HepG2 (cell line): ENCODE measurements at regions not wholly inside any gene's neighbourhood (a gene's known extent, or its start where the extent isn't known, plus 50 kb on each side); places are given as distances from the start of the nearest gene placed in this dataset.

Experiments used
- ATAC-seq: fragments of 200-7000 bp; cut with Tn5 transposase; 3 replicates; pipeline ENCODE4 v1.9.1; 2020; ENCODE audit warnings: mild to moderate bottlenecking, moderate library complexity
- BruUV-seq: library from RNA; stranded (reverse); fragments of 400-500 nt; replicated peaks from 2 replicates; lab custom pipeline; 2021; lab: Mats Ljungman, UMichigan
- CTCF ChIA-PET: fragments of 300-600 bp; formaldehyde crosslinking; extraction: SDS; loops from one replicate; lab custom pipeline; 2021; ENCODE audit warnings: low total read pairs, inconsistent platforms, low intra/inter-chr PET ratio; lab: Yijun Ruan, JAX
- POLR2A ChIA-PET: fragments of 350-600 bp; sonication (Branson Sonifier 250); formaldehyde crosslinking; loops from one replicate; lab custom pipeline; 2020; ENCODE audit warnings: antibody characterized with exemption, inconsistent platforms; lab: Yijun Ruan, JAX
- DNase-seq: peaks from one replicate; pipeline ENCODE4 v3.0.0-alpha.2; 2015; ENCODE audit warnings: low spot score
- FAIRE-seq: peaks from 3 replicates; lab custom pipeline; 2011; peaks lifted over from hg19 to GRCh38; lab: Jason Lieb, UNC
- H2AFZ ChIP-seq: one replicate; pipeline ENCODE4 v1.6.1; 2011; ENCODE audit warnings: low read length, inconsistent platforms
- H3K27ac ChIP-seq: fragments of 300-600 bp; 3 replicates; pipeline ENCODE4 v1.8.0; 2011; ENCODE audit warnings: mixed run types, mild to moderate bottlenecking, mixed read lengths, low read length, inconsistent platforms; ENCODE audit not compliant: insufficient read depth; ENCODE audit errors: extremely low read length
- H3K27me3 ChIP-seq, 2 experiments: fragments of 200-600 bp in 1 of 2; 2 replicates in 1 of 2; 3 replicates in 1 of 2; pipeline versions ENCODE4 v1.6.0 to v1.8.0; 2011; ENCODE audit warnings: low read length in 2 of 2, mild to moderate bottlenecking in 2 of 2, moderate library complexity in 2 of 2, inconsistent platforms in 1 of 2; ENCODE audit not compliant: insufficient read depth in 2 of 2, control insufficient read depth in 1 of 2
- H3K36me3 ChIP-seq, 2 experiments: fragments of 200-600 bp in 1 of 2; replicated peaks in 1 of 2; 2 replicates in 1 of 2; 3 replicates in 1 of 2; pipeline versions ENCODE4 v1.5.1 to v1.8.0; 2011; ENCODE audit warnings: low read length in 2 of 2, inconsistent platforms in 1 of 2; ENCODE audit not compliant: insufficient read depth in 2 of 2, control insufficient read depth in 1 of 2
- H3K4me1 ChIP-seq: 2 replicates; pipeline ENCODE4 v1.5.1; 2012; ENCODE audit warnings: low read length, inconsistent platforms; ENCODE audit not compliant: insufficient read depth
- H3K4me2 ChIP-seq: 2 replicates; pipeline ENCODE4 v1.6.0; 2011; ENCODE audit warnings: low read depth, low read length, inconsistent platforms
- H3K4me3 ChIP-seq, 3 experiments: fragments of 200-600 bp in 1 of 3; sonication (generic), shearing (Covaris generic) in 1 of 3; replicated peaks in 1 of 3; 2 replicates each; pipeline ENCODE4 v1.5.1; 2011 to 2016; ENCODE audit warnings: low read length in 3 of 3, inconsistent platforms in 2 of 3, low read depth in 2 of 3, mild to moderate bottlenecking in 2 of 3, control low read depth in 1 of 3, mixed read lengths in 1 of 3; ENCODE audit not compliant: insufficient read depth in 1 of 3
- H3K79me2 ChIP-seq: one replicate; pipeline ENCODE4 v1.6.1; 2011; ENCODE audit warnings: low read length, inconsistent platforms; ENCODE audit not compliant: insufficient read depth
- H3K9ac ChIP-seq: 2 replicates; pipeline ENCODE4 v1.6.0; 2011; ENCODE audit warnings: mild to moderate bottlenecking, low read depth, low read length, inconsistent platforms; ENCODE audit not compliant: insufficient read depth
- H3K9me3 ChIP-seq: 2 replicates; pipeline ENCODE4 v1.5.1; 2012; ENCODE audit warnings: mild to moderate bottlenecking, low read length
- H4K20me1 ChIP-seq: 2 replicates; pipeline ENCODE4 v1.6.0; 2011; ENCODE audit warnings: inconsistent platforms, mild to moderate bottlenecking, low read length, moderate library complexity; ENCODE audit not compliant: insufficient read depth
- CBFB ChIP-seq: sonication (generic); formaldehyde crosslinking; IDR thresholded peaks from 2 replicates; pipeline ENCODE4 v1.4.0; 2020; ENCODE audit warnings: missing genetic modification reagents
- DMTF1 ChIP-seq: sonication (generic); formaldehyde crosslinking; IDR thresholded peaks from 2 replicates; pipeline ENCODE4 v1.4.0; 2020; ENCODE audit warnings: mild to moderate bottlenecking, missing genetic modification reagents
- FOXA1 ChIP-seq, 2 experiments: fragments of 450-650 bp in 1 of 2; sonication (generic) in 1 of 2; formaldehyde crosslinking in 1 of 2; IDR thresholded peaks; 2 replicates each; pipeline versions ENCODE4 v1.4.0 to v1.6.1; 2016 to 2020; ENCODE audit warnings: missing genetic modification reagents in 1 of 2
- HMG20B ChIP-seq: conservative IDR thresholded peaks from 2 replicates; pipeline ENCODE4 v1.6.1; 2016; ENCODE audit warnings: missing genetic modification reagents, missing compliant biosample characterization
- HNRNPK ChIP-seq: fragments of 200-400 bp; formaldehyde crosslinking; IDR thresholded peaks from 2 replicates; pipeline ENCODE4 v1.6.1; 2018; ENCODE audit warnings: low read length, low read depth, moderate library complexity, mild to moderate bottlenecking; ENCODE audit not compliant: poor library complexity, severe bottlenecking
- RXRA ChIP-seq: sonication (generic); formaldehyde crosslinking; IDR thresholded peaks from 2 replicates; pipeline ENCODE4 v1.5.1; 2020; ENCODE audit warnings: missing genetic modification reagents
- SRY ChIP-seq: sonication (generic); formaldehyde crosslinking; IDR thresholded peaks from 2 replicates; pipeline ENCODE4 v1.8.0; 2022; ENCODE audit warnings: mild to moderate bottlenecking, missing genetic modification reagents
- ZFP36L2 ChIP-seq: sonication (generic); formaldehyde crosslinking; IDR thresholded peaks from 2 replicates; pipeline ENCODE4 v1.4.0; 2020; ENCODE audit warnings: missing genetic modification reagents
- ZNF18 ChIP-seq: sonication (generic); formaldehyde crosslinking; IDR thresholded peaks from 2 replicates; pipeline ENCODE4 v1.8.0; 2022; ENCODE audit warnings: mild to moderate bottlenecking, missing genetic modification reagents; ENCODE audit not compliant: insufficient replicate concordance
- ZNF260 ChIP-seq: sonication (generic); formaldehyde crosslinking; IDR thresholded peaks from 2 replicates; pipeline ENCODE4 v1.4.0; 2020; ENCODE audit warnings: missing genetic modification reagents, low read depth, mild to moderate bottlenecking, borderline replicate concordance
- ZNF607 ChIP-seq: sonication (generic); formaldehyde crosslinking; IDR thresholded peaks from 2 replicates; pipeline ENCODE4 v1.5.1; 2020; ENCODE audit warnings: missing genetic modification reagents, mild to moderate bottlenecking, borderline replicate concordance
- ZNF772 ChIP-seq: sonication (generic); formaldehyde crosslinking; IDR thresholded peaks from 2 replicates; pipeline ENCODE4 v1.5.0; 2020; ENCODE audit warnings: mild to moderate bottlenecking, missing genetic modification reagents
- ZNF816 ChIP-seq: sonication (generic); formaldehyde crosslinking; IDR thresholded peaks from 2 replicates; pipeline ENCODE4 v1.8.0; 2022; ENCODE audit warnings: missing genetic modification reagents, mild to moderate bottlenecking, borderline replicate concordance
- whole genome bisulfite sequencing: methylation state at CpG from one replicate; pipeline ENCODE4 v1.1.6; 2017; ENCODE audit warnings: low lambda C conversion rate; 5-methylcytosine and 5-hydroxymethylcytosine counted together
- in situ Hi-C: cut with HindIII; loops from 2 replicates; pipeline ENCODE4 v1.10.0; 2017; ENCODE audit warnings: low pct_unique_long_range_greater_than_20kb; ENCODE audit not compliant: extremely low pct_ligation_motif_present
- intact Hi-C: fragments of 100-400 bp; cut with micrococcal nuclease; formaldehyde crosslinking; loops from one replicate; pipeline ENCODE4 v1.10.0; 2022; ENCODE audit not compliant: unreplicated experiment
- TF ChIP-seq, protein P1 (sequence below): sonication (generic); formaldehyde crosslinking; IDR thresholded peaks from 2 replicates; pipeline ENCODE4 v1.8.0; 2022; ENCODE audit warnings: missing genetic modification reagents, mild to moderate bottlenecking, borderline replicate concordance

DNA sequence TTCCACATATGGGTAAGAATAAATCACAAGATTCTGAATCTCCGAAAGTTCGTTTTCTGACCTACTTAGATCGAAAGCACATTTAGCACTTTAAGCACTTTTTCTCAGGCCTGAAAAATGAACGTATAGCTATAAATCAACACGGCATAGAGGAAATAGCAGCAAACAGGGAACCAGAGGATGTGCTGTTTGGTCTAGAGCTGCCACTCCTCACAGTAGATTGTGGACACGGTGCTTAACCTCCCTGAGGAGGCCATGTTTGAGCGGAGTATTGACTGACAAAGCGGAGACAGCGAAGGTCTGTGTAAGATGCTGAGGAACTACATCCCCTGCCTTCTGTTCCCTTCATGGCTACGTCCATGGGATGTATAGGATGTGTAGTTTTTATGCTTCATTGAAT lies 452.8 kb upstream of the NCAM2 start:
- ChIA-PET POLR2A (no interaction called here), CTCF (no interaction called here)
- no peak overlapping the region for H3K4me3 ChIP-seq
- H4K20me1 ChIP-seq: no peaks in the 10 kb centered on the region
- H3K79me2 ChIP-seq: no peaks in the 10 kb centered on the region
- no peak overlapping the region for H3K4me2 ChIP-seq
- TF ChIP-seq ZFP36L2 (CRISPR knock-in tag) (no peak), CBFB (CRISPR knock-in tag) (no peak), FOXA1 (IDR thresholded peaks at IDR 0.05) (no peak), FOXA1 (CRISPR knock-in tag; IDR thresholded peaks at IDR 0.05) (no peak), HNRNPK (no peak), ZNF772 (CRISPR knock-in tag) (no peak), DMTF1 (CRISPR knock-in tag) (no peak), ZNF607 (CRISPR knock-in tag) (no peak), ZNF260 (no peak), ZNF18 (CRISPR knock-in tag) (no peak), RXRA (CRISPR knock-in tag) (no peak), ZNF816 (CRISPR knock-in tag) (no peak), SRY (CRISPR knock-in tag) (no peak), HMG20B (CRISPR knock-in tag) (no peak)
- TF ChIP-seq, protein P1, sequence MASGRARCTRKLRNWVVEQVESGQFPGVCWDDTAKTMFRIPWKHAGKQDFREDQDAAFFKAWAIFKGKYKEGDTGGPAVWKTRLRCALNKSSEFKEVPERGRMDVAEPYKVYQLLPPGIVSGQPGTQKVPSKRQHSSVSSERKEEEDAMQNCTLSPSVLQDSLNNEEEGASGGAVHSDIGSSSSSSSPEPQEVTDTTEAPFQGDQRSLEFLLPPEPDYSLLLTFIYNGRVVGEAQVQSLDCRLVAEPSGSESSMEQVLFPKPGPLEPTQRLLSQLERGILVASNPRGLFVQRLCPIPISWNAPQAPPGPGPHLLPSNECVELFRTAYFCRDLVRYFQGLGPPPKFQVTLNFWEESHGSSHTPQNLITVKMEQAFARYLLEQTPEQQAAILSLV (CRISPR knock-in tag): no peak
- TF ChIP-seq, all 625 proteins: peak for 0
- in situ Hi-C loops (no loop called here), intact Hi-C loops (no loop called here)
- Histone ChIP-seq H3K27ac (no peak overlapping the region), H3K9me3 (peaks cover 72% of the 10 kb centered on the region), H3K9ac (no peak overlapping the region), H3K4me1 (no peaks in the 10 kb centered on the region), H2AFZ (no peak overlapping the region), H3K36me3 (no peaks in the 10 kb centered on the region), H3K27me3 (no peaks in the 10 kb centered on the region)
- FAIRE-seq (no peak), DNase-seq (no peak), ATAC-seq (no peak)
- BruUV-seq: no TSS peak
- WGBS: 48% methylated on average over 10 of the region's 10 CpGs
